ENCODE measurements at regions not wholly inside any gene's neighbourhood (a gene's known extent, or its start where the extent isn't known, plus 50 kb on each side); places are given as distances from the start of the nearest gene placed in this dataset.

GRCh38 chr12:107493135-107493494 lies 192.5 kb upstream of the PWP1 start (continued):
- TF ChIP-seq CEBPB (IDR thresholded peaks at IDR 0.05; ENCODE audit: low read depth, low read length) (no peak), CTCF (IDR thresholded peaks at IDR 0.05; ENCODE audit: control extremely low read depth in 1 of 3, insufficient read depth in 1 of 3, low read depth in 1 of 3, low read length in 3 of 3) (no peak)

Data from H1 (cell line).